HCT116 (cell line): ENCODE measurements at regions not wholly inside any gene's neighbourhood (a gene's known extent, or its start where the extent isn't known, plus 50 kb on each side); places are given as distances from the start of the nearest gene placed in this dataset.

Source experiments
- ATAC-seq: fragments of 200-7000 bp; cut with Tn5 transposase; 2 replicates; pipeline ENCODE4 v1.9.1; 2020; ENCODE audit warnings: mild to moderate bottlenecking, moderate library complexity
- BruUV-seq: library from RNA; stranded (reverse); fragments of 400-500 nt; replicated peaks from 2 replicates; lab custom pipeline; 2021; lab: Mats Ljungman, UMichigan
- CTCF ChIA-PET: fragments of 300-600 bp; sonication (Branson Sonifier 250); formaldehyde crosslinking; loops from one replicate; lab custom pipeline; 2021; ENCODE audit warnings: antibody characterized with exemption; lab: Charles Lee
- POLR2A ChIA-PET: fragments of 300-600, 350-600 bp; sonication (Branson Sonifier 250); formaldehyde crosslinking; loops from one replicate; lab custom pipeline; 2021; ENCODE audit warnings: antibody characterized with exemption; lab: Charles Lee
- RAD21 ChIA-PET, 2 experiments: fragments of 300-600 bp; sonication (Branson Sonifier 250); formaldehyde crosslinking; loops; one replicate each; lab custom pipeline; 2023; ENCODE audit warnings: low total read pairs in 2 of 2; ENCODE audit not compliant: uncharacterized antibody in 2 of 2, unreplicated experiment in 2 of 2, low non-redundant PET in 1 of 2; lab: Charles Lee
- DNase-seq: peaks from one replicate; pipeline ENCODE4 v3.0.0-alpha.2; 2010; ENCODE audit warnings: low read depth, low spot score
- H2AFZ ChIP-seq: fragments of 200-600 bp; shearing (Covaris generic), sonication (generic); 2 replicates; pipeline ENCODE4 v1.6.1; 2017; ENCODE audit warnings: low read depth, mixed run types, mixed read lengths, antibody characterized with exemption, low read length; ENCODE audit not compliant: poor library complexity, severe bottlenecking
- H3K27ac ChIP-seq: 2 replicates; pipeline ENCODE4 v1.5.1; 2012; ENCODE audit warnings: low read depth, low read length
- H3K27me3 ChIP-seq: fragments of 200-600 bp; sonication (generic); 2 replicates; pipeline ENCODE4 v1.6.1; 2016; ENCODE audit warnings: mixed run types, low read length, mixed read lengths; ENCODE audit not compliant: insufficient read depth
- H3K36me3 ChIP-seq, 2 experiments: fragments of 200-500 bp in 1 of 2; fragments of 200-600 bp in 1 of 2; sonication (Bioruptor generic) in 1 of 2; sonication (generic) in 1 of 2; 2 replicates each; pipeline versions ENCODE4 v1.5.1 to v1.6.1; 2014 to 2016; ENCODE audit warnings: low read length in 2 of 2, inconsistent platforms in 1 of 2, mixed read lengths in 1 of 2, mixed run types in 1 of 2; ENCODE audit not compliant: insufficient read depth in 2 of 2, control insufficient read depth in 1 of 2
- H3K4me1 ChIP-seq, 2 experiments: fragments of 200-600 bp in 1 of 2; sonication (generic) in 1 of 2; 2 replicates each; pipeline versions ENCODE4 v1.5.1 to v1.6.1; 2012 to 2017; ENCODE audit warnings: low read length in 2 of 2, inconsistent platforms in 1 of 2, mild to moderate bottlenecking in 1 of 2, mixed read lengths in 1 of 2, mixed run types in 1 of 2, moderate library complexity in 1 of 2; ENCODE audit not compliant: insufficient read depth in 2 of 2, control insufficient read depth in 1 of 2
- H3K4me2 ChIP-seq: fragments of 200-600 bp; sonication (generic); 2 replicates; pipeline ENCODE4 v1.6.1; 2017; ENCODE audit warnings: mixed run types, low read length, mixed read lengths
- H3K4me3 ChIP-seq, 2 experiments: fragments of 200-600 bp in 1 of 2; sonication (generic) in 1 of 2; replicated peaks in 1 of 2; 2 replicates each; pipeline ENCODE4 v1.5.1; 2011 to 2016; ENCODE audit warnings: low read length in 2 of 2, control low read depth in 1 of 2, low read depth in 1 of 2, mild to moderate bottlenecking in 1 of 2, mixed read lengths in 1 of 2, mixed run types in 1 of 2
- H3K79me2 ChIP-seq: fragments of 200-600 bp; sonication (generic); 2 replicates; pipeline ENCODE4 v1.6.1; 2017; ENCODE audit warnings: mild to moderate bottlenecking, mixed run types, low read length, moderate library complexity, mixed read lengths; ENCODE audit not compliant: insufficient read depth
- H3K9ac ChIP-seq: fragments of 200-600 bp; sonication (generic); 2 replicates; pipeline ENCODE4 v1.6.1; 2016; ENCODE audit warnings: low read length, mixed read lengths
- H3K9me2 ChIP-seq: fragments of 200-600 bp; sonication (generic), shearing (Covaris generic); 2 replicates; pipeline ENCODE4 v1.6.1; 2017; ENCODE audit warnings: mixed run types, mild to moderate bottlenecking, moderate library complexity; ENCODE audit not compliant: insufficient read depth
- H3K9me3 ChIP-seq, 2 experiments: fragments of 200-500 bp in 1 of 2; fragments of 200-600 bp in 1 of 2; sonication (Bioruptor generic) in 1 of 2; sonication (generic) in 1 of 2; 2 replicates each; pipeline ENCODE4 v1.6.1; 2014 to 2017; ENCODE audit warnings: low read length in 2 of 2, mixed read lengths in 2 of 2, inconsistent platforms in 1 of 2, low read depth in 1 of 2, mild to moderate bottlenecking in 1 of 2, mixed run types in 1 of 2, moderate library complexity in 1 of 2; ENCODE audit not compliant: control insufficient read depth in 1 of 2, insufficient read depth in 1 of 2
- H4K20me1 ChIP-seq: fragments of 200-600 bp; sonication (generic), shearing (Covaris generic); 2 replicates; pipeline ENCODE4 v1.6.1; 2017; ENCODE audit warnings: mixed run types, mild to moderate bottlenecking, moderate library complexity; ENCODE audit not compliant: insufficient read depth
- ATF3 ChIP-seq: IDR thresholded peaks from 2 replicates; pipeline ENCODE4 v1.6.1; 2012
- CEBPB ChIP-seq: IDR thresholded peaks from 2 replicates; pipeline ENCODE4 v1.6.1; 2012; ENCODE audit warnings: low read depth
- CTCF ChIP-seq, 3 experiments: fragments of 200-600 bp in 1 of 3; sonication (generic) in 1 of 3; IDR thresholded peaks in 2 of 3; conservative IDR thresholded peaks in 1 of 3; 2 replicates each; pipeline ENCODE4 v1.5.1; 2012 to 2017; ENCODE audit warnings: low read depth in 2 of 3, low read length in 2 of 3, antibody characterized with exemption in 1 of 3, borderline replicate concordance in 1 of 3, control low read depth in 1 of 3, mild to moderate bottlenecking in 1 of 3, mixed read lengths in 1 of 3, mixed run types in 1 of 3, moderate library complexity in 1 of 3; ENCODE audit not compliant: insufficient read depth in 1 of 3
- EGR1 ChIP-seq: IDR thresholded peaks from 2 replicates; pipeline ENCODE4 v1.6.1; 2012; ENCODE audit warnings: low read depth
- ELF1 ChIP-seq: IDR thresholded peaks from 2 replicates; pipeline ENCODE4 v1.6.1; 2012; ENCODE audit warnings: low read depth, borderline replicate concordance
- EZH2 ChIP-seq: fragments of 200-600 bp; sonication (generic); IDR thresholded peaks from 2 replicates; pipeline ENCODE4 v1.6.1; 2017; ENCODE audit warnings: antibody characterized with exemption, mixed run types
- EZH2phosphoT487 ChIP-seq: fragments of 200-600 bp; IDR thresholded peaks from 2 replicates; pipeline ENCODE4 v1.6.1; 2018; ENCODE audit warnings: antibody characterized with exemption, borderline replicate concordance
- FOSL1 ChIP-seq: IDR thresholded peaks from 2 replicates; pipeline ENCODE4 v1.6.1; 2012; ENCODE audit warnings: low read depth
- JUND ChIP-seq: IDR thresholded peaks from 2 replicates; pipeline ENCODE4 v1.6.1; 2012
- MAX ChIP-seq: IDR thresholded peaks from 2 replicates; pipeline ENCODE4 v1.6.1; 2012
- POLR2AphosphoS5 ChIP-seq: IDR thresholded peaks from 2 replicates; pipeline ENCODE4 v1.6.1; 2011; ENCODE audit warnings: mild to moderate bottlenecking, low read depth, low read length, moderate library complexity
- RAD21 ChIP-seq: IDR thresholded peaks from 2 replicates; pipeline ENCODE4 v1.6.1; 2012; ENCODE audit warnings: low read depth, mild to moderate bottlenecking
- REST ChIP-seq: IDR thresholded peaks from 2 replicates; pipeline ENCODE4 v1.6.1; 2012; ENCODE audit warnings: low read depth
- SIN3A ChIP-seq: IDR thresholded peaks from 2 replicates; pipeline ENCODE4 v1.6.1; 2012; ENCODE audit warnings: low read depth
- SP1 ChIP-seq: IDR thresholded peaks from 2 replicates; pipeline ENCODE4 v1.6.1; 2012; ENCODE audit warnings: low read depth
- TCF7L2 ChIP-seq: IDR thresholded peaks from 2 replicates; pipeline ENCODE4 v1.7.0; 2011; ENCODE audit warnings: borderline replicate concordance, inconsistent platforms; ENCODE audit not compliant: insufficient read depth, insufficient read length; ENCODE audit errors: extremely low read depth
- YY1 ChIP-seq: IDR thresholded peaks from 2 replicates; pipeline ENCODE4 v1.6.1; 2011; ENCODE audit warnings: low read length, low read depth, moderate library complexity, mild to moderate bottlenecking; ENCODE audit not compliant: insufficient replicate concordance; ENCODE audit errors: extremely low read depth
- ZBTB33 ChIP-seq: IDR thresholded peaks from 2 replicates; pipeline ENCODE4 v1.6.1; 2011; ENCODE audit warnings: mild to moderate bottlenecking, low read length, moderate library complexity; ENCODE audit not compliant: insufficient replicate concordance; ENCODE audit errors: extremely low read depth
- ZFX ChIP-seq: fragments of 450-650 bp; IDR thresholded peaks from 2 replicates; pipeline ENCODE4 v1.6.1; 2017
- ZNF274 ChIP-seq: fragments of 200-500 bp; sonication (Bioruptor generic); IDR thresholded peaks from 2 replicates; pipeline ENCODE4 v1.6.1; 2014; ENCODE audit warnings: mild to moderate bottlenecking, low read depth, low read length, inconsistent platforms
- intact Hi-C: fragments of 100-400 bp; cut with micrococcal nuclease; formaldehyde crosslinking; loops from 2 replicates; pipeline ENCODE4 v1.10.0; 2022

GRCh38 chr4:144594471-144594986 is 51.4 kb upstream of the HHIP start:
- no peaks in the 10 kb centered on the region for H4K20me1 ChIP-seq
- no peak overlapping the region for H3K27ac ChIP-seq
- H3K36me3 ChIP-seq, result no peaks in the 10 kb centered on the region
- H3K4me1 ChIP-seq, result no peaks in the 10 kb centered on the region
- DNase-seq (no peak), ATAC-seq (no peak)
- H3K4me2 ChIP-seq, result no peak overlapping the region
- RAD21 ChIA-PET, result no interaction called here
- no peaks in the 10 kb centered on the region for H3K27me3 ChIP-seq
- no peak overlapping the region for H2AFZ ChIP-seq
- POLR2A ChIA-PET, result no interaction called here
- H3K4me3 ChIP-seq, result no peak overlapping the region
- H3K9me2 ChIP-seq, result no peaks in the 10 kb centered on the region
- H3K9me3 ChIP-seq, result no peaks in the 10 kb centered on the region
- CTCF ChIA-PET, result interaction anchor here (2.0 kb wide), 1 partner anchor 17 kb away, joined by 5 read pairs; no protein-coding TSS in a partner anchor
- no peak for TF ChIP-seq YY1
- TF ChIP-seq ATF3, result no peak
- TF ChIP-seq EGR1, result no peak
- no peak for TF ChIP-seq TCF7L2
- TF ChIP-seq CEBPB, result no peak
- TF ChIP-seq POLR2AphosphoS5, result no peak
- TF ChIP-seq ELF1, result no peak
- no peak for TF ChIP-seq ZNF274
- TF ChIP-seq SIN3A, result no peak
- no peak for TF ChIP-seq CTCF (IDR thresholded peaks at IDR 0.05 in 2 of 3, conservative IDR thresholded peaks at IDR 0.05 in 1 of 3; ENCODE audit: borderline replicate concordance in 1 of 3, insufficient read depth in 1 of 3, low read depth in 2 of 3, low read length in 2 of 3)
- TF ChIP-seq REST, result no peak
- no peak for TF ChIP-seq FOSL1
- TF ChIP-seq MAX, result no peak
- no peak for TF ChIP-seq JUND
- no peak for TF ChIP-seq SP1
- no peak for TF ChIP-seq RAD21
- TF ChIP-seq EZH2, result no peak
- TF ChIP-seq EZH2phosphoT487, result no peak
- no peak for TF ChIP-seq ZBTB33
- no peak for TF ChIP-seq ZFX
- BruUV-seq, result no TSS peak
- no peaks in the 10 kb centered on the region for H3K79me2 ChIP-seq
- no peak overlapping the region for H3K9ac ChIP-seq
- intact Hi-C loops, result no loop called here
